Esophagus muscularis mucosa (tissue), 3 donors: ENCODE measurements at regions not wholly inside any gene's neighbourhood (a gene's known extent, or its start where the extent isn't known, plus 50 kb on each side); places are given as distances from the start of the nearest gene placed in this dataset.
"Not testable (repeated sequence)": the region's sequence is repeated elsewhere in the genome, so short reads cannot be mapped to it uniquely, and the experiment has no call there.

Experiments
- CTCF ChIP-seq, 3 experiments: fragments of 200-600 bp in 2 of 3; fragments of 450-650 bp in 1 of 3; sonication (generic) in 2 of 3; IDR thresholded peaks; one replicate each; pipeline ENCODE4 v1.5.1; 2017 to 2019; ENCODE audit warnings: antibody characterized with exemption in 3 of 3, mild to moderate bottlenecking in 2 of 3, moderate library complexity in 1 of 3
- POLR2A ChIP-seq: fragments of 450-650 bp; IDR thresholded peaks from one replicate; pipeline ENCODE4 v1.6.1; 2017; ENCODE audit warnings: antibody characterized with exemption, moderate library complexity, mild to moderate bottlenecking, low read depth
- POLR2AphosphoS5 ChIP-seq, 2 donors: sonication (generic); formaldehyde crosslinking; IDR thresholded peaks; one replicate each; pipeline ENCODE4 v1.6.1; 2017; ENCODE audit warnings: antibody characterized with exemption in 2 of 2

GRCh38 chr6:78643976-78644375 is 223.4 kb upstream of the IRAK1BP1 start:
- TF ChIP-seq CTCF (IDR thresholded peaks at IDR 0.05); POLR2A; POLR2AphosphoS5 (IDR thresholded peaks at IDR 0.05): not testable (repeated sequence)
